Panc1 (cell line): ENCODE measurements at regions not wholly inside any gene's neighbourhood (a gene's known extent, or its start where the extent isn't known, plus 50 kb on each side); places are given as distances from the start of the nearest gene placed in this dataset.

Experiments used
- SIN3A ChIP-seq: IDR thresholded peaks from 2 replicates; pipeline ENCODE4 v1.6.1; 2012; ENCODE audit warnings: low read depth, mild to moderate bottlenecking, low read length, moderate library complexity, borderline replicate concordance; ENCODE audit not compliant: insufficient read depth
- TF ChIP-seq, protein P1 (sequence below): fragments of 450-650 bp; IDR thresholded peaks from 2 replicates; pipeline ENCODE4 v1.5.1; 2017; ENCODE audit warnings: mild to moderate bottlenecking
- TF ChIP-seq, protein P2 (sequence below), 2 experiments: IDR thresholded peaks; 2 replicates each; pipeline ENCODE4 v1.6.1; 2011 to 2012; ENCODE audit warnings: low read depth in 2 of 2, control low read depth in 1 of 2, low read length in 1 of 2, mild to moderate bottlenecking in 1 of 2, moderate library complexity in 1 of 2; ENCODE audit not compliant: insufficient read depth in 1 of 2

DNA sequence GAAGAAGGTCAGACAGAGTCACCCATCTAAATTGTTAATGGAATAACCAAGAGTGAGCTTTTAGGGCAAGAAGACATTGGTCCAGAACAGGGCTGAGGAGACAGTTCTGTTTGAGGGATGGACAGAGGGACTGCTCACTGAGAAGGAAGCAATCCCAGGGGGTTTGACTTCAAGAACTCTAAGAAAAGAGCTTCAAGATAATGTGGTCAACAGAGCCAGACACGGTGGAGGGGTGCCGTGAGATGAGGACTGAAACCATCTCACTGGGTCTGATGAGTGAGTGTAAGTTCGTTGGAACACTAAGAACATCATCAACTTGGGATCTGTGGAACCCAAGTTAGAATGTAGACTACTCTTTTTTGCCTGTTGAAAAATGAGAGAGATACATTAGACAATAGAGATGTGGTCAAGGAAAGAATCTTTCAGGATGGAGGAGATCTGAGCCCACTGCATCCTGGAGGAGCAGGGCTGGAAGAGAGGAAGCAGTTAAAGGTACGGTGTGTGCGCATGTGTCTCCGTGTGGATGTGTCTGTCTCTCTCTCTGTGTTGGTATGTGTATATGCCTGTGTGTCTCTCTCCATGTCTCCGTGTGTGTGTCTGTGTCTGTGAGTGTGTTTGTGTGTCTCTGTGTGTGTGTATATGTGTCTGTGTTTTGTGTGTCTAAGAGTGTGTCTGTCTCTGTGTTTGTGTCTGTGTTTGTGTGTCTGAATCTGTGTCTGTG lies 172.1 kb downstream of the MYCN start:
- TF ChIP-seq, protein P1, sequence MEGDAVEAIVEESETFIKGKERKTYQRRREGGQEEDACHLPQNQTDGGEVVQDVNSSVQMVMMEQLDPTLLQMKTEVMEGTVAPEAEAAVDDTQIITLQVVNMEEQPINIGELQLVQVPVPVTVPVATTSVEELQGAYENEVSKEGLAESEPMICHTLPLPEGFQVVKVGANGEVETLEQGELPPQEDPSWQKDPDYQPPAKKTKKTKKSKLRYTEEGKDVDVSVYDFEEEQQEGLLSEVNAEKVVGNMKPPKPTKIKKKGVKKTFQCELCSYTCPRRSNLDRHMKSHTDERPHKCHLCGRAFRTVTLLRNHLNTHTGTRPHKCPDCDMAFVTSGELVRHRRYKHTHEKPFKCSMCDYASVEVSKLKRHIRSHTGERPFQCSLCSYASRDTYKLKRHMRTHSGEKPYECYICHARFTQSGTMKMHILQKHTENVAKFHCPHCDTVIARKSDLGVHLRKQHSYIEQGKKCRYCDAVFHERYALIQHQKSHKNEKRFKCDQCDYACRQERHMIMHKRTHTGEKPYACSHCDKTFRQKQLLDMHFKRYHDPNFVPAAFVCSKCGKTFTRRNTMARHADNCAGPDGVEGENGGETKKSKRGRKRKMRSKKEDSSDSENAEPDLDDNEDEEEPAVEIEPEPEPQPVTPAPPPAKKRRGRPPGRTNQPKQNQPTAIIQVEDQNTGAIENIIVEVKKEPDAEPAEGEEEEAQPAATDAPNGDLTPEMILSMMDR, result no peak
- no peak for TF ChIP-seq SIN3A
- TF ChIP-seq, protein P2, sequence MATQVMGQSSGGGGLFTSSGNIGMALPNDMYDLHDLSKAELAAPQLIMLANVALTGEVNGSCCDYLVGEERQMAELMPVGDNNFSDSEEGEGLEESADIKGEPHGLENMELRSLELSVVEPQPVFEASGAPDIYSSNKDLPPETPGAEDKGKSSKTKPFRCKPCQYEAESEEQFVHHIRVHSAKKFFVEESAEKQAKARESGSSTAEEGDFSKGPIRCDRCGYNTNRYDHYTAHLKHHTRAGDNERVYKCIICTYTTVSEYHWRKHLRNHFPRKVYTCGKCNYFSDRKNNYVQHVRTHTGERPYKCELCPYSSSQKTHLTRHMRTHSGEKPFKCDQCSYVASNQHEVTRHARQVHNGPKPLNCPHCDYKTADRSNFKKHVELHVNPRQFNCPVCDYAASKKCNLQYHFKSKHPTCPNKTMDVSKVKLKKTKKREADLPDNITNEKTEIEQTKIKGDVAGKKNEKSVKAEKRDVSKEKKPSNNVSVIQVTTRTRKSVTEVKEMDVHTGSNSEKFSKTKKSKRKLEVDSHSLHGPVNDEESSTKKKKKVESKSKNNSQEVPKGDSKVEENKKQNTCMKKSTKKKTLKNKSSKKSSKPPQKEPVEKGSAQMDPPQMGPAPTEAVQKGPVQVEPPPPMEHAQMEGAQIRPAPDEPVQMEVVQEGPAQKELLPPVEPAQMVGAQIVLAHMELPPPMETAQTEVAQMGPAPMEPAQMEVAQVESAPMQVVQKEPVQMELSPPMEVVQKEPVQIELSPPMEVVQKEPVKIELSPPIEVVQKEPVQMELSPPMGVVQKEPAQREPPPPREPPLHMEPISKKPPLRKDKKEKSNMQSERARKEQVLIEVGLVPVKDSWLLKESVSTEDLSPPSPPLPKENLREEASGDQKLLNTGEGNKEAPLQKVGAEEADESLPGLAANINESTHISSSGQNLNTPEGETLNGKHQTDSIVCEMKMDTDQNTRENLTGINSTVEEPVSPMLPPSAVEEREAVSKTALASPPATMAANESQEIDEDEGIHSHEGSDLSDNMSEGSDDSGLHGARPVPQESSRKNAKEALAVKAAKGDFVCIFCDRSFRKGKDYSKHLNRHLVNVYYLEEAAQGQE (IDR thresholded peaks at IDR 0.05; ENCODE audit: insufficient read depth in 1 of 2, low read depth in 2 of 2, low read length in 1 of 2), result no peak
